Adrenal gland (tissue), 5 donors: ENCODE measurements at regions not wholly inside any gene's neighbourhood (a gene's known extent, or its start where the extent isn't known, plus 50 kb on each side); places are given as distances from the start of the nearest gene placed in this dataset.

Experiments
- POLR2A ChIP-seq, 2 donors: fragments of 450-650 bp; IDR thresholded peaks; one replicate each; pipeline ENCODE4 v1.6.1; 2017; ENCODE audit warnings: antibody characterized with exemption in 2 of 2, mild to moderate bottlenecking in 2 of 2, moderate library complexity in 1 of 2
- TF ChIP-seq, protein P1 (sequence below), 6 experiments: fragments of 450-650 bp in 4 of 6; fragments of 200-600 bp in 2 of 6; sonication (generic) in 1 of 6; IDR thresholded peaks; 1 replicate in 5 of 6; 2 replicates in 1 of 6; pipeline versions ENCODE4 v1.5.1 to v1.8.0; 2016 to 2021; ENCODE audit warnings: antibody characterized with exemption in 6 of 6, mild to moderate bottlenecking in 2 of 6, moderate library complexity in 1 of 6
- donor health status: DM: no; HTN: no; CAD: no.

DNA sequence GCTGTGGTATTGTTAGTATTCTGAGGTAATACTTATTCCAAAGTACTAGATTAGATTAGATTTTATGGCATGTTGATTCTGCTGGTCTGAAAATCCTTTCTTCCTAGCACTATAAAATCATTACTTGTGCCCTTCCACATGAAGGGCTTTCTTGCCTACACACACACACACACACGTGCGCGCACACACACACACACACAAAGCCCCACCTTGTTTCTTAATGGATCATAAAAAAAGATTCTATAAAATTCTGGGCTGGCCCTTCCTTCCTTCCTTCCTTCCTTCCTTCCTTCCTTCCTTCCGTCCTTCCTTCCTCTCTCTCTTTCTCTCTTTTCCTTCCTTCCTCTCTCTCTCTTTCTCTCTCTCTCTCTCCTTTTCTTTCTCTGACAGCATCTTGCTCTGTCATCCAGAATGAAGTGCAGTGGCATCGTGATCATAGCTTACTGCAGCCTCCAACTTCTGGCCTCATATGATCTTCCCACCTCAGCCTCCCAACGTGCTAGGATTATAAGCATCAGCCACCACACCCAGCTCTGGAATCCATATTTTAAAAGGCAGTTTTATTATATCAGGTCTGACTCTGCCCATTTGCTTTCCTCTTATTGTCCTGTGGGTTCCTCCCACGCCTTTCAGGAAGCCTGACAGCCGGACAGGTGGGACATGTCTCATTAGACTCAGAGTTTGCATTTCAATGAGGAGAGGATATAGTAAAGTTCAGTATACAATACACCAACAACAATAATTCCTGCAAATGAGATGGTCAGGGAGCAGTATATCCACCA is 321.1 kb downstream of the PIK3C3 start:
- TF ChIP-seq, protein P1, sequence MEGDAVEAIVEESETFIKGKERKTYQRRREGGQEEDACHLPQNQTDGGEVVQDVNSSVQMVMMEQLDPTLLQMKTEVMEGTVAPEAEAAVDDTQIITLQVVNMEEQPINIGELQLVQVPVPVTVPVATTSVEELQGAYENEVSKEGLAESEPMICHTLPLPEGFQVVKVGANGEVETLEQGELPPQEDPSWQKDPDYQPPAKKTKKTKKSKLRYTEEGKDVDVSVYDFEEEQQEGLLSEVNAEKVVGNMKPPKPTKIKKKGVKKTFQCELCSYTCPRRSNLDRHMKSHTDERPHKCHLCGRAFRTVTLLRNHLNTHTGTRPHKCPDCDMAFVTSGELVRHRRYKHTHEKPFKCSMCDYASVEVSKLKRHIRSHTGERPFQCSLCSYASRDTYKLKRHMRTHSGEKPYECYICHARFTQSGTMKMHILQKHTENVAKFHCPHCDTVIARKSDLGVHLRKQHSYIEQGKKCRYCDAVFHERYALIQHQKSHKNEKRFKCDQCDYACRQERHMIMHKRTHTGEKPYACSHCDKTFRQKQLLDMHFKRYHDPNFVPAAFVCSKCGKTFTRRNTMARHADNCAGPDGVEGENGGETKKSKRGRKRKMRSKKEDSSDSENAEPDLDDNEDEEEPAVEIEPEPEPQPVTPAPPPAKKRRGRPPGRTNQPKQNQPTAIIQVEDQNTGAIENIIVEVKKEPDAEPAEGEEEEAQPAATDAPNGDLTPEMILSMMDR (IDR thresholded peaks at IDR 0.05): no peak
- TF ChIP-seq POLR2A (IDR thresholded peaks at IDR 0.05): no peak
